ENCODE measurements at regions not wholly inside any gene's neighbourhood (a gene's known extent, or its start where the extent isn't known, plus 50 kb on each side); places are given as distances from the start of the nearest gene placed in this dataset.

DNA sequence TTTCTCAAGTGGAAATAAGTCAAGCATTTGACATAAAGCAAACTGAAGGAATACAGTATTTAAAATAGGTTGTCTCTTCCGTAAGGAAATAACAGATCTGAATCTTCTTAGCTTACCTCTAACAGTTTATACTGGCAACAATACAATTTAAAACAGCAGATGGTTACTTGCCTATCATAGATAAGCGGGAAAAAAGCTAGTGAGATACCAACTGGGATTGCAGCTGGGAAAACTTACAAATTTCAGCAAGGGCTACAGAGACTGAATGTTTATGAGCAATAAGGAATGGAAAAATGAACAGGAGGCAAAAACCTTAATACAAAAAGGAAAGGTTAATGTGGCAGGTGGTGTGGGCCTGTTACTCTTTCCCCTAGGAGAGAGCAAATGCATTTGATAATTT, 220.0 kb downstream of the RASSF9 start:
- TF ChIP-seq EZH2 (IDR thresholded peaks at IDR 0.05; ENCODE audit: borderline replicate concordance, low read depth, low read length, severe bottlenecking) (no peak), POLR2A (IDR thresholded peaks at IDR 0.05; ENCODE audit: low read depth, low read length) (no peak), POLR2AphosphoS5 (IDR thresholded peaks at IDR 0.05; ENCODE audit: insufficient read depth, low read depth, low read length) (no peak)
